Erythroblast (primary cell): ENCODE measurements at regions not wholly inside any gene's neighbourhood (a gene's known extent, or its start where the extent isn't known, plus 50 kb on each side); places are given as distances from the start of the nearest gene placed in this dataset.

Source experiments
- GATA1 ChIP-seq: IDR thresholded peaks from 2 replicates; pipeline ENCODE4 v1.6.1; 2011; ENCODE audit warnings: low read depth, mild to moderate bottlenecking, control low read depth, low read length, moderate library complexity
- POLR2A ChIP-seq: IDR thresholded peaks from 2 replicates; pipeline ENCODE4 v1.6.1; 2011; ENCODE audit warnings: mild to moderate bottlenecking, low read length

DNA sequence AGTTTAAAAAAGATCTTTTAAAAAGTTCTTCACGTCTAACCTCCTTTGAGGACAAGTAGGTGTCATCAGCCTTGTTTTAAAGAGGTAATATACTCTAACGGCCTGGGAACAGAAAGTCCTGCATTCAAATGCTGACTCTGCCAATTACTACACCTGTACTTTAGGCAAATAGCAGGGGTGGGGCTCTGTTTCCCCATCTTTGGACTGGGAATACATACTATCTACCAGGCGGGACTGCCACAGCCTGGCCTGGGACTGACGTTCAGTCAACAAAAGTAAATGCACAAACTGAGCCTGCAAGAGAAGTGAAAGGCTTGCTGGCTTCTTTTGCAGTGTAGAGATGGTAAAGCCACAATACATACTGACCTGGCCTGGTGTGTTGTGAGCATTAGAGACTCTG lies 107.6 kb upstream of the SPATA12 start:
- TF ChIP-seq POLR2A (no peak), GATA1 (no peak)
